ENCODE measurements at regions not wholly inside any gene's neighbourhood (a gene's known extent, or its start where the extent isn't known, plus 50 kb on each side); places are given as distances from the start of the nearest gene placed in this dataset.
"Not testable (repeated sequence)": the region's sequence is repeated elsewhere in the genome, so short reads cannot be mapped to it uniquely, and the experiment has no call there.

- DNase-seq (ENCODE audit: low spot score) = peak; percentile 8
Observed at GRCh38 chr16:61432421-61432820, 603.8 kb downstream of the CDH8 start.

GRCh38 chr16:61421111-61421510 lies 615.1 kb downstream of the CDH8 start:
- DNase-seq (ENCODE audit: low spot score) = no peak

DNA sequence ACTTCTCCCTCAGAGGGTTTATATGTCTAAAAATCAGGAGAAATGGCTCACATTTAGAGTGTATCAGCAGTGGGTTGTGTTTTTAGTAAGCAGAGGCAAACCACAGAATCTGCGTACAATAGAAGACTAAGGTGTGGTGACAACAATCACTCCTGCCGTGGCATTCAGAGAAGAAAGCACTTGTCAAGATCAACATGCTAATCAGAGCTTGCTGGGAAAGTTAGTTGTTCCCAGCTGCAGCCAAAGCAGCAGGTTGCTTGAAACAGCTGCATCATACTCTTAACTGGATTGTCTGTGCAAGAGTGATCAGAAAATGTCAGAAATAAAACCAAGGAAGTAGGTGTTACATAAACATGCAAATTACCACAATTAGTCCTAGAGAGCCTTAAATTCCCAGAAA lies 616.4 kb downstream of the CDH8 start:
- no peak for DNase-seq (ENCODE audit: low spot score)

DNA sequence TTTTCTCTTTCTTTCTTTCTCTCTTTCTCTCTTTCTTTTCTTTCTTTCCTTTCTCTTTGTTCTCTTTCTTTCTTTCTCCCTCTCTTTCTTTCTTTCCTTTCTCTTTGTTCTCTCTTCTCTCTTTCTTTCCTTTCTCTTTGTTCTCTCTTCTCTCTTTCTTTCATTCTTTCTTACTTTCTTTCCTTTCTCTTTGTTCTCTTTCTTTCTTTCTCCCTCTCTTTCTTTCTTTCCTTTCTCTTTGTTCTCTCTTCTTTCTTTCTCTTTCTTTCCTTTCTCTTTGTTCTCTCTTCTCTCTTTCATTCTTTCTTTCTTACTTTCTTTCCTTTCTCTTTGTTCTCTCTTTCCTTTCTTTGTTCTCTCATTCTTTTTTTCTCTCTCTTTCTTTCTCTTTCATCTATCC lies 617.4 kb downstream of the CDH8 start:
- DNase-seq (ENCODE audit: low spot score) = not testable (repeated sequence)

GRCh38 chr16:61415126-61415525 lies 621.1 kb downstream of the CDH8 start:
- DNase-seq (ENCODE audit: low spot score) = no peak

DNA sequence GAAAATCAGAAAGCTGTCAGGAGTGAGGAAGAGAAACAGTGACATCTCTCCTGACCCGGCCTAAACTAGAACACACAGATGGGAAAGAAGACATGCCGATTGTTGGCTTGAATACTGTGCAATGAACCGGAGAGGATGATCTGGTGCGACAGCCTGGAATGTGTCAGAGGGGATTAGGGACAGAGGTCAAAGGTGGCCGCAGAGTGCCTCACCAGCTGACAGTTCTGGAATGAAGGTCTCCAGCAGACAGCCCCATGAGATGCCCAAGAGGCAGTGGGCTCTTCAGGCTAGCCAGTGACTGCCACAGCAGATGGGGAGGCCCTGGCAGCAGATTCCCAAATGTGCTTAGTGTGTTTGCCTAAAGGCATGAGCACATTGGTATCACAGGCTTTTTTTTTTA lies 623.2 kb downstream of the CDH8 start:
- DNase-seq (ENCODE audit: low spot score) = no peak

DNA sequence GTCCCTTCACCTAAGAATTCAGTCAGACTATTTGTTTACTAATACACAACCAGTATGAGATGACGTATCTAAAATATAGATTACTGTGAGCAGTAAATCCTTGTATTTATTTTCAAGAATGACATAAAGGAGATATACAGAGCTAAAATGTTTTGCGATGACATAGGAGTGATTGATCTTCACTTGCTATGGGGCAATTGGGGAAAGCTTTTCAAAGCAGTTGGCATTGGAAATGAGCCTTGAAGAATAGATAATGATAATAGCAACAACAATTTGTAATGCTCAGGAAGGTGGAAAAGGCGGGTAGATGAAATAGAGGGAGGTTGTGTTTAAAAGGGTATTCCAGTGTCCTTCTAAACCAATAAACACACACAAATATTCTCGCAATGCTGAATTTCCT lies 623.7 kb downstream of the CDH8 start:
- no peak for DNase-seq (ENCODE audit: low spot score)

DNA sequence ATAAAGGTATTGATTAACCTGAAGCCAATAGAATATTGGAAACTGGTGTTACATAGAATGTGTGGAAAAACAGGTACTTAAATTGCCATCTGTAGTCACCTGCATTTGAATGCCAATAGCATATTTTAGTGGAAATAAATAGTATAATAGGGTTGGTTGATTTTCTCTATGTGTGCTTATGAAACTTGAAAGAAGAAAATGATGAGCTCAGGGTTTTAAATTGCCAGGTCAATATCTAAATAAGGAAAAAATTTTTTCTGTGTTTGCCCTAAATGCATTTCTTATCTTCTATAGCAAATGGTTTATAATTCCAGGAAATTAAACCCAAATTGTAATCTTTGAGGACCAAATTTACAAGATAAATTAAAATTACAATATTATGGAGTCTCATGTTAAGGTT lies 626.6 kb downstream of the CDH8 start:
- DNase-seq (ENCODE audit: low spot score) = no peak

DNA sequence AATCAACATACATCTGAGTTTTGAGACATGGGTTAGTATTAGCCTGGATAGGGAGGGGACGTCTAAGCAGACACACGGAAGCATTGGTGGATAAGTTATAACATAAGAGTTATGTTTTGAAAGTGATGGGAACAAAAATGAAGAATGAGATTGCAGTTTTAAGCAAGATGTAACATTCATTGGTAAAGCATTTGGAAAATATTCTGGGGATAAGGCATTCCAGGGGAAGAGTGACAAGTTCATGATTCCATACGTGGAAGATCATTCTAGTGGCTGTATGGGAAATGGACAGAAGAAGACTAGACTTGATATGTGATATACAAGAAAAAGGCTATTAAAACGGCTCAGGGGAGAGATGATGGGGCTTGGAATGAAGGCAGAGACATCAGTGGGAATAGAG lies 632.9 kb downstream of the CDH8 start:
- DNase-seq (ENCODE audit: low spot score) = no peak

- no peak for DNase-seq (ENCODE audit: low spot score)
Observed at GRCh38 chr16:61391896-61392295, 644.3 kb downstream of the CDH8 start.

DNA sequence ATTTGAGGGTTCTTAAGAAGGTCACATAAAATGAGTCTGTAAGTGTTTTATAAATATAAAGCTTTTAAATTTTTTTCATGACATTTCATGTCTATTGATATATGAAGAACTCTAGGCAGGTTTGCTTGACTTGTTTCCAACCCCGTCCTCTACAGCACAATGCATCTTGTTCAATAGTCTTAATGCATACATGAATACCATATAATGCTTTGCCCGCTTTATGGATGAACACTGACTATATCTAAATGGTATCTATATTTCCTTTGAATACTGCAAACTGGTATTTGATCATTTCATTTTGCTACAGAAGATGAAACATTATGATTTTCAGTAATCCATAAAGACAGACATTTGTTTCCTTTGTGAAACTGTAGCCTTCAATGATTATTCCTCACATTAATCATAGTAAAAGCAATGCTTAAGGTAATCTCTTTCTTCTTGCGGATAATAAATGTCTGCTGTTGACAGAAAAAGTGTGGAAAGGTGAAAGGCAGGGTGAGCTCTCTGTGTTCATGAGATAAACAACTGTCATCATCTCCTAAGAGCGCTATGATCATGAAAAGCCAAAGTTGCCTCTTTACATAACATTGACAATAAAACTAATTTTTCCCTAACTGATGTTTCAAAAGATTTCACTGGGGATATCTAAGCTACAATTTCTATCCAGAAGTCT lies 645.1 kb downstream of the CDH8 start:
- no peak for DNase-seq (ENCODE audit: low spot score)

GRCh38 chr16:61385392-61386071 lies 650.7 kb downstream of the CDH8 start:
- DNase-seq (ENCODE audit: low spot score) = no peak

GRCh38 chr16:61382435-61382834 lies 653.8 kb downstream of the CDH8 start:
- DNase-seq (ENCODE audit: low spot score) = no peak

DNA sequence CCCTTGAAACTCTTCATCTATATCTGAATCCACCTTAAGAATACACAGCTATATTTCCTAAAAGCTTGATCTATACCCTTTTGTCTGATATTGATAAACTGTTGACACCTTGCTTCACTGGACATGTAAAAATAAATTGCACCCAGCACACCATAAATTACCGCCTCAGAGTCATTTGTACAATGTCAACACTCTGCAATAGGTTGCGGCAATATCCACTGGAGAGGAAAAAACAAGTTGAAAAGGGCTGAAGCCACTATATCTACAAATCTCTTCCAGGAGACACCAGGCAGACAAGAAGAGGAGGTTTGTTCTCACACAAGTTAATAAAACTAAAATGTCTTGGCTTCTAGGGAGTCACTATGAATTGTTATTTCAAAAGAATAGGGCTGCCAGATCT lies 656.9 kb downstream of the CDH8 start:
- no peak for DNase-seq (ENCODE audit: low spot score)

DNA sequence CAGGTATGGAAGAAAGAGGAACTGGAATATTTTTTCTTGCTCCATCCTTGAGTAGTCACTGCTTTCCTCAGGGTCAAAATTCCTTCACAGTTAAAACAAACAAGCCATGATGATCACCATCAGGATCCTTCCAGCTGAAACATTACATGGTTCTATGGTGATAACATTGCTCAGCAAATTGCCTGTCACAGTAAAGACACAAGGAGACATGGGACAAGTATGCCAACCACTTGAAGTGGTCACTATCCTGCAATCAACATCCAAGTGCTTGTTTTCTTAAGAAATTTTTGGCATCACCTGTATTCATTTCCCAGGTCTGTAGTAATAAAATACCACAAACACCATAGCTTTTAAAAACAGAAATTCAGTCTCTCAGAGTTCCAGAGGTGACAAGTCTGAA lies 662.2 kb downstream of the CDH8 start:
- DNase-seq (ENCODE audit: low spot score) = no peak

DNA sequence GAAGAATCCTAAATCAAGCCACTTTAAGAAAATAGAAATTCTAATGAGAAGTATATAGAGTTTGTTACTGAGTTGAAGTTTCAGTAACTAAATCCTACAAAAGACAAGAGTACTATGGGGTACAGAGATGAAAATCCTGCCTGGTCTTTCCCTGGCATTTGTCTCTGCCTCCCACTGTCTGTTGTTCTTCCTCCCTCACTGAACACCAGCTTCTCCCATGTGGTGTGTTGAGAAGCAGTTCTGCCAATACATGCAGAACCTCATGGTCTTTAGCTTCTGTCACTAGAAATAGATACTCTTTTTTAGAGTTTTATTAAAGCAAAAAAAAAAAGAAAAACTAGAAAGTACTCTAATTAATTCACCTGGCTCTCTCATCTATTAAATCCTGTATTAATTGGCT lies 664.4 kb downstream of the CDH8 start:
- no peak for DNase-seq (ENCODE audit: low spot score)

GRCh38 chr16:61371388-61371787 lies 664.9 kb downstream of the CDH8 start:
- no peak for DNase-seq (ENCODE audit: low spot score)

DNA sequence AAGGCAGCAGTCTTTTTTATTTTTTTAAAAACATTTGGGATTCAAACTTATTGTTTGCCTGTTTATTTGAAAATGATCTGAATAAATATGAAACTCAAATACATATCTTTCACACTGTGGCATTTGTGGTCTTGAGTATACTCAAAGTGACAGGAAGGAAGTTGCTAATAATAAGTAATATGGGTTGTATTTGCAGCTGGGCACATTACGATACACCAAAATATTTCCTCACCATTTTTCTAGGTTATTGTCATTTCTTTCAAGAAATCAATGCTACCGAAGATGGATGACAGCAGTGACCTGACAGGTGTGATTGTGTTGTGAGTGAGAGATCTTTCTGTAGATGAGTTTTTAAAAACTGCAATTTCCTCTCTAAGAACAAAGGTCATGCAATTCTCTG lies 665.7 kb downstream of the CDH8 start:
- no peak for DNase-seq (ENCODE audit: low spot score)

DNA sequence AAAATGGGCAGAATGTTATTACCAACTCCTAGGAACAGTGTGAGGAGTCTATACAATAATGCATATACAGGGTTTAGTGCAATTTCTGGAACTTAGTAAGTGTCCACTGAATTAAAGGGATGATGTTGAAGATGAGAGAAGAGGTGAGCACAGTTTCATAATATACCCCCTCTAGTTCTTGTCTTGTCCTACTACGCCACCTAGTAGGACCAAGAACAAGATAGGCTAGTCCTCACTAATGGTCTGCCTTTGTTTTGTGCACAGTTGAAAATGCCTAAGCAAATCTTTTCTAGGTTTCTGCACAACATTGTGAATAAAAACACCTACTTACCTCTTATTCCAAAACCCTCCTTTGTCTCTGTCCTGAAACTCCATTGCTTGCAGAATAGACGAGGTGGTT lies 670.2 kb downstream of the CDH8 start:
- no peak for DNase-seq (ENCODE audit: low spot score)

- no peak for DNase-seq (ENCODE audit: low spot score)
Observed at GRCh38 chr16:61364990-61365389, 671.2 kb downstream of the CDH8 start.

GRCh38 chr16:61362585-61362984 lies 673.7 kb downstream of the CDH8 start:
- no peak for DNase-seq (ENCODE audit: low spot score)

- DNase-seq (ENCODE audit: low spot score) = no peak
Observed at GRCh38 chr16:61344791-61345190, 691.4 kb downstream of the CDH8 start.

- no peak for DNase-seq (ENCODE audit: low spot score)
Observed at GRCh38 chr16:61332461-61332860, 703.8 kb downstream of the CDH8 start.

DNA sequence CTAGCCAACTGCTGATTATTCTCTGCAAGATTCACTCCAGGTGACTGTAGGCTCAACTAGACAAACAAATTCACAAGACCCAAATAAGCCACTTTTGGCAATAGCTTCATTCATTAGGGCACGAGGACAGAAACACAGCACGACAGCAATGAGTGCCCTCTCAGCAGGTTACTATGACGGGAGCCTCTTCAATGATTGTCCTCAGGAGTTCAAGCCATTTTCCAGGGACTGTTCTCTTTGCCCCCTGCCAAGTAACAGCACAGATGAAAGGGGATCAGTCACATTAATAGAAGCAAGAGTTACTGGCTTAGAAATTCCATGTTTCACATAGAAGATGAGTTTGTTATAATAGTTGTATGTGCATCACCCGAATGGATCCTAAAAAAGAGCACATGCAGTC lies 712.2 kb downstream of the CDH8 start:
- DNase-seq (ENCODE audit: low spot score) = no peak

Data from A172 (cell line).